Neural progenitor cell (in vitro differentiated cells): ENCODE measurements at regions not wholly inside any gene's neighbourhood (a gene's known extent, or its start where the extent isn't known, plus 50 kb on each side); places are given as distances from the start of the nearest gene placed in this dataset.

ENCODE experiments used
- EZH2 ChIP-seq: fragments of 200-600 bp; sonication (generic); IDR thresholded peaks from 2 replicates; pipeline ENCODE4 v1.6.1; 2017; ENCODE audit warnings: antibody characterized with exemption, mild to moderate bottlenecking, moderate library complexity
- TF ChIP-seq, protein P1 (sequence below): fragments of 200-600 bp; sonication (generic); IDR thresholded peaks from 2 replicates; pipeline ENCODE4 v1.5.1; 2017; ENCODE audit warnings: antibody characterized with exemption, mild to moderate bottlenecking

- TF ChIP-seq, protein P1, sequence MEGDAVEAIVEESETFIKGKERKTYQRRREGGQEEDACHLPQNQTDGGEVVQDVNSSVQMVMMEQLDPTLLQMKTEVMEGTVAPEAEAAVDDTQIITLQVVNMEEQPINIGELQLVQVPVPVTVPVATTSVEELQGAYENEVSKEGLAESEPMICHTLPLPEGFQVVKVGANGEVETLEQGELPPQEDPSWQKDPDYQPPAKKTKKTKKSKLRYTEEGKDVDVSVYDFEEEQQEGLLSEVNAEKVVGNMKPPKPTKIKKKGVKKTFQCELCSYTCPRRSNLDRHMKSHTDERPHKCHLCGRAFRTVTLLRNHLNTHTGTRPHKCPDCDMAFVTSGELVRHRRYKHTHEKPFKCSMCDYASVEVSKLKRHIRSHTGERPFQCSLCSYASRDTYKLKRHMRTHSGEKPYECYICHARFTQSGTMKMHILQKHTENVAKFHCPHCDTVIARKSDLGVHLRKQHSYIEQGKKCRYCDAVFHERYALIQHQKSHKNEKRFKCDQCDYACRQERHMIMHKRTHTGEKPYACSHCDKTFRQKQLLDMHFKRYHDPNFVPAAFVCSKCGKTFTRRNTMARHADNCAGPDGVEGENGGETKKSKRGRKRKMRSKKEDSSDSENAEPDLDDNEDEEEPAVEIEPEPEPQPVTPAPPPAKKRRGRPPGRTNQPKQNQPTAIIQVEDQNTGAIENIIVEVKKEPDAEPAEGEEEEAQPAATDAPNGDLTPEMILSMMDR, result no peak
- no peak for TF ChIP-seq EZH2
These were observed 498.4 kb upstream of the TUSC1 start for GRCh38 chr9:26176628-26177027.
